ENCODE measurements at regions not wholly inside any gene's neighbourhood (a gene's known extent, or its start where the extent isn't known, plus 50 kb on each side); places are given as distances from the start of the nearest gene placed in this dataset.
"Not testable (repeated sequence)": the region's sequence is repeated elsewhere in the genome, so short reads cannot be mapped to it uniquely, and the experiment has no call there.

GRCh38 chr7:67484244-67484751 is 487.7 kb downstream of the TYW1 start:
- DNase-seq: peak; percentile 65

DNA sequence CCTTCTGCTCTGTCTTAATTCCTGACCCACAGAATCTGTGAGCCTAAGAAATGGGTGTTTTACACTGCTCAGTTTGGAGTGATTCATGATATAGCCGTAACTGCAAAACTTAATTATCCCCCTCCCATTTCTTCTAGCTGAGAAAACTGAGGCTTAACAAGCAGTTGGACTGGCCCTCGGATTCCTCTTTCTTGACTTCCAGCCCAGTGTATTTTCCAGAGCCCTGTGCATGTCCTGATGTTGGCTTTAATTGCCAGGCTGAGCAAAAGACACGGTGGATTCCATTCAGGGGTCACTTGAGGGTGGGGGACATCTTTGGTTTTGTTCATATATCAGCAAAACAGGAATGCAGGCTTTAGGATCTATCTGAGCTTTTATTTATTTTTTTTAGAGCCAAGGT is 489.8 kb downstream of the TYW1 start:
- DNase-seq: no peak

DNA sequence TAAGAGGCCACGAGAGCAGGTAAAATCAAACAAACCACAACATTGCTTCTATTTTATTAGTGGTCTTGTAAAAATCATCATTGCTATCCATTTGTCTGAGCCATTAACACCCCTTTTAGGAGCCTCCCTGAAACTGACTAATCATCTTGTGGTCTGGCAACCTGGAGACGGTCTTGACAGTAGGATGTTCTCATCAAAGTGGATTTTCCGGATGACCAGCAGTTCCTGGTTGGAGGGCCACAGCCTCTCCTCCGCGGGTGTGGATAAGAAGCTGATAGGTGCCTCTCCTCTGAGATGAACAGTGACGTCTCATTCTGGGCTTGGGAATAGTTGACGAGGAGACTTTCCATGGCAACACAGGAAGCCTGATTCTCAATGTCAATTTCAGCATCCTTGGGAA is 490.7 kb downstream of the TYW1 start:
- DNase-seq: peak; percentile 93

DNA sequence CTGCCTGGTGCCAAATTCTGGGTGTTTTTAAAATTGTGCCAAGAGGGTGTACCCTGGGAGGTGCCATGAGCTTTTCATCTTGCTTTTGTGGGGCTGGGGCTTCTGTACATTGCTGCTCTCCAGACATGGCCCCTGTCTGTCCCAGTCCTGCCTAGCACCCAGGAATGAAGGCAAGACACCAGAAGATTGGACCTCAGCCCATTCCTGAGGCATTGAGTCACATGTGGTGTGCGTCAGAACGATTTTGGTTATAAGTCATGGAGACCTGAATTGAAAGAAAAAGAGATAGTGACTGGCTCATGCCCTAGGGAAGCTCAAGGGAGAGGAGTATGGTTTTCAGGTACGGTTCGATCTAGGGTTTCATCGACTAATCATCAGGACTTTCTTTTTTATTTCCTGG is 493.2 kb downstream of the TYW1 start:
- no peak for DNase-seq

GRCh38 chr7:67493366-67493765 is 496.7 kb downstream of the TYW1 start:
- DNase-seq: no peak

GRCh38 chr7:67496589-67496988 is 500.0 kb downstream of the TYW1 start:
- no peak for DNase-seq

DNA sequence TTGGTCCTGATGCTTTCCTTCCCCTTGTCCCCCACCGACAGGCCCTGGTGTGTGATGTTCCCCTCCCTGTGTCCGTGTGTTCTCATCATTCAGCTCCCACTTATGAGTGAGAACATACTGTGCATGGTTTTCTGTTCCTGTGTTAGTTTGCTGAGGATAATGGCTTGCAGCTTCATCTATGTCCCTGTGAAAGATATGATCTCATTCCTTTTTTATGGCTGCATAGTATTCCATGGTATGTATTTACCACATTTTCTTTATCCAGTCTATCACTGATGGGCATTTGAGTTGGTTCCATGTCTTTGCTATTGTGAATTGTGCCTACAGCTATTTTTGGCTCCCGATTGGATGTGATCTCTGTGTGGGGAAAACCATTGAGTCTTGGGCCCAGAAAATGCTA is 501.3 kb downstream of the TYW1 start:
- not testable (repeated sequence) for DNase-seq

DNA sequence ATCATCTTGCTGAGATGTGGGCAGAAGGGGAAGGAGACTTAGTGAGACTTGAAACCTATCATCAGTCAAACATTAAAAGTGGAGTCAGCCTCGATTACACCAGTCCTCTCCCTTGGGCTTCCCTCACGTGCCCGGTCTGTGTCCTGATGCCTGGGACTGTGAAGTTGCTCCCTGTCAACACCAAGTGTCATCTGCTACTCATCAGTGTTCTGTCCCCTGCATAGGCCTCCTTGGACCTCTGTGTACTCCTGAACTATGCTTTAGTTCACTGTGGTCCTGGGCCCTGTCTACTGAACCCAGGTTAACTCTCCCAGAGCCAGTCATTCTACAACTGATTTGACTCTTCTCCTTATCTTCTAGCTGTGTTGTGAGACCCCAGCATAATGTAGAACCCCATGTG is 506.3 kb downstream of the TYW1 start:
- no peak for DNase-seq

DNA sequence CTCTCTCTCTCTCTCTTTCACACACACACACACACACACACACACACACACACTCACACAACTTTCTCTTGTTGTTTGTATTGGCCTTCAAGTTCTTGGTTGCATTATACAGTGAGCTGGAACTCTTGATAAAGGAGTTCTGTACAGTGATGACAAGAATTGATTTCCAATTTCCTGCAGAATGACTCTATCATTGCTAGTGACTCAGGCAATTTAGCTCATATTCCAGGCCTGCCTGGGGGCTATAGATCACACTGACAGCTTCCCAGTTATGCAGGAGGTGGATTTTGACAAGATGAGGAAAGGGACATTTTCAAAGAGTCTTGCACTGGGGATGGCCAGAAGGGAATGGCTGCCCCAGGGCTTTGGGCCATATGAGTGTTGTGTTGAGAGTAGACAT is 508.8 kb downstream of the TYW1 start:
- no peak for DNase-seq

DNA sequence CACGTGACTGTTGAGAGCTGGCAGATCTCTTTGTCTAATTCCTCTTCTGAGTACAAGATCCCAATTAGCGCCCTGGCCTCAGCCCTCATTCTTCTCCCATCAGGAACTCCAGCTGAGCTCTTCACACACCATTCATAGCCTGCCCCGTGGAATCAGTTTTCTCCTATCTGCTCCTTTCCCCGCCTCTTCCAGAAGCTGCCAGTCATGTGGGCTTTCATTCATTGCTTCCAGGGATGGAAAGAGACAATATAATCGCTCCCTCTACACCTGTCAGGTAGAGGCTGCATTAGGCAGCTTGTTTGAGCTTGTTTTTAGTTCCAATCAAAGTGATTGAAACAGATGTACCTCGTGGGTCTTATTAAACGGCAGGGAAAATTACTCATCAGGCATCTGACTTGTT is 515.8 kb downstream of the TYW1 start:
- DNase-seq: peak; percentile 68

DNA sequence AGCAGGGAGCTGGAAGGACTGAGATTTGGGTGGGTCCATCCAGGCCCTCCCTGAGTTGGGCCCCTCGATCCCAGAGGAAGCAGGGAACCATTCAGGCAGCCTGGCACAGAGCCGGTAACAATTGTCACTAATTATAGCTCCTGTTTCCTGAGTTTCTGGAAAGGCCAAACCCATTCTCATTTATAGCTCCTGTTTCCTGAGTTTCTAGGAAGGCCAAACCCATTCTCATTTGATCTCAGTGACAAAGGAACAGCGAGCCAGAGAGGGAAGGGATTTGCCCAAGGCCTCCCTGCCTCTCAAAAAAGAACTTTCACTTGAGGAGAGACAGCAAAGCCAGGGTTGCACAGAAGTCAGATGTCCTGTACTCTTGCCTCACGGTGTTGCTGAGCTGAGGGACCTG is 521.9 kb downstream of the TYW1 start:
- peak; percentile 63 for DNase-seq

- no peak for DNase-seq
These were observed 522.5 kb downstream of the TYW1 start for GRCh38 chr7:67519171-67519570.

DNA sequence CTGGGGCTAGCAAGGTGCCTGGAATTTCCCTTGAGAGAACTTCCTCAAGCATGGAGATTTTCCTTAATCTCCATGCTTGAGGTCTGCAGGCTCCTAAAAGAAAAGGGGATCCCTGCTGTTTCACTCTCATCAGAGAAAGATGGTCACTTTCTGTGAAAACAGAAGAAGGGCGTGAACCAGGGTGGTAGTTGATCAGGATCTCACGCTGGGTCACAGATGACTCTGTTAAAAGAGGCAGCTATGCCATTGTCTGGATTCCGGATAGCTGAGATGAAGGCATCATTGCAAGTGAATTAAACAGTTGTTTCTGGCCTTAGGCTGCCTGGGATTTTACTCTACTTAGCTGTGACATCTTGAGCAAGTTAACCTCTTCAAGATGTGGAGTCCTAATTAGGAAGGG is 525.9 kb downstream of the TYW1 start:
- no peak for DNase-seq

DNA sequence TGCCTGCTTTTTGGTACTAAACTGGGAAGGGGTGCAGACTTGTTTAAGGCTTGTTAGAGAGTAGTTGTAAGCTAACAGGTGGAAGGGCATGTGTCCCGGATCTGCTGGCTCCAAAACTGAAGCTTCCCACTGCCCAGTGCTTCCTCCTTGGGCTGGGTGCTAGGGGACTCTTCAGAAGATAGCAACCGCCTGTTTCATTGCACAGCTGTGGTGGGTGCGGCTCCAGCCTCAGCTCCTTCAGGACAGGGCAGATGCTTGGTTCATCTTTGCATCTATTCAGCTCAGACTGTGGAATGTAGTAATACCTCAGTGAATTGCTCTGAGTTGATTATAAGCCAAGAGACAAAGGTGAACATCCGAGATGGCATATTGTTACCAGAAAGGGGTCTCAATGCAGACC is 527.1 kb downstream of the TYW1 start:
- DNase-seq: no peak

- DNase-seq: peak; percentile 50
These were observed 529.0 kb downstream of the TYW1 start for GRCh38 chr7:67525588-67525987.

DNA sequence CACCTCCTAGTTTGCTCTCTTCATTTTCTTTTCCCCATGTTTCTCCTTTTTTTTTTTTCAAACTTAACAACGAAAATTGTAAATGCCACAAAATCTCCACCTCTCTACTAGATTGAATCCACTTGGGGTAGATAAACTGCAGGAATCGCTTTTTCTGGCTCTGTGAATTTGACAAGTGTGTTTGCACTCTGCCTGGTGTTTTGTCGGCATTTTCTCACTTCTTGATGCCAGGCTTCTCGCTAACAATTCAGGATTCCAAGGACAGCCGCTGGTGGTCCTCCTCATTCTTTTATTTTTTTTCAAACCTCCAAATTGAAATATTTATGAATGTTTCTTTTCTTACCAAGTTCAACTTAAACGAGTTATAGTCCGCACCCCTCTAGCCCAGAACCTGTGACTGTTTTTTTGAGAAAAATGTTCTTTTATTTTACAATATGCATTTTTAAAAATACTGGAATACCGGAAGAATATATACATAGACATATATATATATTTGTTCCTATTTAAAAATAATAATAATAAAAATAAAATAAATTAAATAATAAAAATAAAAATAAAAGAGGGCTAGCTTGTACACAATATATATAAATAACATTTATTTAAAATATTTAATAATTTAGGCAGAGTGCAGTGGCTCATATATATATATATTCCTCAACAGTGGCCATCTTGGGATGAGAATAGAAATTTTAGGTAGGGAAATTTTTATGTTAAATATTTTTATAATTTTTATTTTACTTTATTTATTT is 538.8 kb downstream of the TYW1 start:
- no peak for DNase-seq

DNA sequence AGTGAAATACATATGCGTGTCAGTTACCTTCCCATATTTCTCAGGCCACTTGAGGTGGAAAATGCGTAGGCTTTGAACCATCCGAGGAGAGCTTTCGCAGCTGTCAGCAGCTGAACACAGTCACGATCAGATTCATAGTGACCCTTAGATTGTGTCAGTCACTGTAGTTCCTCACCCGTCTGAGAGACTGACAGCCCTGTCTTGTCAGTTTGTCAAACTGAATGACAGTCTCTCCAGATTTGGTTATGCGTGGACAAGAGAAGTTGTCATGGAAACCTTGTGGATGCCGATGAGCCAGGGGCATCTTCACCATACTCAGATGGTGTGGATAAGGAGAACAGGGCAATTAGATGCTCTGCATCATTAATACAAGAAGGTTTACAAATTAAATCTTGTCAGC is 546.3 kb downstream of the TYW1 start:
- DNase-seq: no peak

DNA sequence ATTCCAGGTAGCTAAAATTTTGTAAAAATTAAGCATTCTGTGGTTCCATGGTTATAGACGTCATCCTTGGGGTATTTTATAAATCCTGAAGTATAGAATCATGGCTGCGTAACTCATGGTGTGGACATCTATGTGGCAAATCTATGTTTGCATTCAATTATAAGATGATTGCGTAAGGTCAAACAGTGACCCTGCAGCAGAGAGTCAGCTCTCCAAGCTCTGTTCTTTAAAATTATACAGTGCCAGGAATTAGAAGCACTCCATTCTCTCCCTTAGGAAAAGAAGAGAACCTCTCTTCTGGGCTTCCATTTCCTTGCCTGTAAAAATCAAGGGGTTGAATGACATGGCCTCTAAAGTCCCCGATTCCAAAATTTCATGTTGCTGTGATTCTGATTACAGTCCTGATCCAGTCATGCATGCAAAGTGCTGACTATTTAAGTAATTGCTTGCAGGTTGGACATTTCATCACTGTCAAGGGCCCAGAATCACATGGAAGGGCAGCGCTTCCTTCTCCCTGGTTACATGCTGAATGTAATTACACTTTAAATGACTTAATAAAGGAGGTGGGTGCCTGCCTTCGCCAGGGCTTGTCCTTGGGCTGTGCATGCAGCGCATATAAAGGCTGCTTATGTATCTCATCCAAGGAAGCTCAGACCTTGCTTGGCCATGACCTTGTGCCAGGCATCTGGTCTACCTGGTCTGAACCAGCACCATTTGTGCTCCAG is 550.7 kb downstream of the TYW1 start:
- DNase-seq: no peak

GRCh38 chr7:67549126-67549525 is 552.5 kb downstream of the TYW1 start:
- no peak for DNase-seq

DNA sequence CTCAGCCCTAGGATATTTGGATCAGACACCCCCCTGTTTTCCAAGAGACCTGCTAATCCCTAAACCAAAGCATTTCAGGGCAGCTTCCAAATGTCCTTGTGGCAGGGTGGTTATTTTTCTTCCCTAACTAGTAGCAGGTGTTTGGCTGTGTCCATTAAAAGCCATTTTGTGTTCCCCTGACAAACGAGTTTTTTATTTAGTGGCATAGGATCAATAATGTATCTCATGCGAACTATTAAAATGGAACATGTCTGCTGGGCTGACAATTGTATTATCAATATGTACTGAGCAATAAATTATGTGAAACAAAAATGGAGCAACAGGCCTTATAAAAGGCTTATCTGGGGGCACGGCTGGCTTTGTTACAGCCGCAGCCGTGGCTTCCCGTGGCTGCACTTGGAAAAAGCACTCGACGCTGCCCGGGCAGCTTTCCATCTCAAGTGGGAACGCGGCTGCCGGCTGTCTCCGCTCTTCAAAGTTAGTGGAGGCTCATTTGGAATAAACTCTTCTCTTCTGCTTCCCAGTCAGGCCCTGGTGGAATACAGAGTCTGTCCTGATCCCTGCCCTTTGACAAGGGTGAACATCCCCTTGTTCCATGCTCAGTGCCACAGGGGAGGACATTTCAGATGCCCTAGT is 554.3 kb downstream of the TYW1 start:
- DNase-seq: peak; percentile 62

DNA sequence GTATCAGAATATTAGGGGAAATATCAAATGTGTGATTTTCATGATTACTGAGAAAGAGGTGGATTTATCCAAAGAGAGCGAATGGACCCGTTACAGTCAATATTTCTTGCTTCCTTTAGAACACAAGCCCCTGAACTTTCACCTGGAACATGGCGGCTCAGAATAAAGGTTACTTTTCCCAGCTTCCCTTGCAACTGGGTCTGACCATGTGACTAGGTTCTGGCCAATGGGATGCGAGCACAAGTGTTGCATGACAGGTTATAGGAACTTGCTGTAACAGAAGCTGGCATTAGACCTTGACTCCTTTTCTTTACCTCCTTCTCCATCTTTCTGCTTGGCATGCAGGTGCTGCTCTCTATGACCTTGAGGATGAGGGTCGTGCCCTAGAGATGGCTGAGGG is 556.1 kb downstream of the TYW1 start:
- no peak for DNase-seq

- no peak for DNase-seq
These were observed 556.7 kb downstream of the TYW1 start for GRCh38 chr7:67553378-67553777.

GRCh38 chr7:67554986-67555385 is 558.4 kb downstream of the TYW1 start:
- DNase-seq: peak; percentile 65

- DNase-seq: no peak
These were observed 568.3 kb downstream of the TYW1 start for GRCh38 chr7:67564959-67565358.
